ENCODE measurements at regions not wholly inside any gene's neighbourhood (a gene's known extent, or its start where the extent isn't known, plus 50 kb on each side); places are given as distances from the start of the nearest gene placed in this dataset.

- DNase-seq (ENCODE audit: low read depth): no peak
- TF ChIP-seq MAX (IDR thresholded peaks at IDR 0.05; ENCODE audit: low read depth, low read length) (no peak), MYC (IDR thresholded peaks at IDR 0.05; ENCODE audit: low read depth, low read length) (no peak), POLR2A (IDR thresholded peaks at IDR 0.05; ENCODE audit: extremely low read depth, insufficient read length) (no peak), CTCF (IDR thresholded peaks at IDR 0.05; ENCODE audit: low read depth, low read length) (no peak)
- H3K4me3 ChIP-seq (ENCODE audit: low read depth, low read length): no peak overlapping the region
Observed at GRCh38 chr22:27628891-27629631, 172.5 kb downstream of the MN1 start.

- no peak overlapping the region for H3K4me3 ChIP-seq (ENCODE audit: low read depth, low read length)
- no peak for TF ChIP-seq MYC (IDR thresholded peaks at IDR 0.05; ENCODE audit: low read depth, low read length)
- no peak for TF ChIP-seq POLR2A (IDR thresholded peaks at IDR 0.05; ENCODE audit: extremely low read depth, insufficient read length)
- no peak for TF ChIP-seq MAX (IDR thresholded peaks at IDR 0.05; ENCODE audit: low read depth, low read length)
- no peak for TF ChIP-seq CTCF (IDR thresholded peaks at IDR 0.05; ENCODE audit: low read depth, low read length)
- DNase-seq (ENCODE audit: low read depth): no peak
Observed at GRCh38 chr22:27629908-27630673, 171.5 kb downstream of the MN1 start.

DNA sequence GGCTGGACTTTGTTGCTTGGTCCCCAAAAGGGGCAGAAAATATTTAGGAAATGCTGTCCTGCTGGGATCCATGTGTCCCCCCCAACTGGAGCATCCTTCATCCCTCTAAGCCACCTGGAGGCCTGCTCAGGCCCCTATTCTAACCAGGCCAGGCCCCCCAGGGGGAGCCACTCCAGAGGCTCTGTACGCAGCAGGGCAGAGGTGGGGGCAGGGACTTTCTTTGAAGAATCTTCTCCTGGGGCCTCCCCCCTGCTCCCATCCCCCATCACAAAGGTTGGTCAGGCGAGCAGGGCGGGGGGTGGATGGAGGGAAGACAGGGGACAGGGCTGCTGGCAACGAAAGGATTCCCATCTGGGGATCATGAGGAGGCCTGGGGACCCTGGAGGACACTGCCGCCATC is 170.8 kb downstream of the MN1 start:
- DNase-seq (ENCODE audit: low read depth): no peak
- TF ChIP-seq MAX (IDR thresholded peaks at IDR 0.05; ENCODE audit: low read depth, low read length) (no peak), MYC (IDR thresholded peaks at IDR 0.05; ENCODE audit: low read depth, low read length) (no peak), CTCF (IDR thresholded peaks at IDR 0.05; ENCODE audit: low read depth, low read length) (no peak), POLR2A (IDR thresholded peaks at IDR 0.05; ENCODE audit: extremely low read depth, insufficient read length) (no peak)
- H3K4me3 ChIP-seq (ENCODE audit: low read depth, low read length): no peak overlapping the region

DNA sequence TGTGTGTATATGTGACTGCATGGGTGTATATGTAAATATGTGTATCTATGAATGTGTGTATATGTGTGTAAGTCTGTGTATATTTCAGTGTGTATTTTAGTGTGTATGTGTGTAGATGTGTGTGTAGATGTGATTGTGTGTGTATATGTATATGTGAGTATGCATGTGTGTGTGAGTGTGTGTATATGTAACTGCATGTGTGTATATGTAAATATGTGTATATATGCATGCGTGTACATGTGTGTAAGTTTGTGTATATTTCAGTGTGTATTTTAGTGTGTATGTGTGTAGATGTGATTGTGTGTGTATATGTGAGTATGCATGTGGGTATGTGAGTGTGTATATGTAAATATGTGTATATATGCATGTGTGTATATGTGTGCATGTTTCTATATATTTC is 169.9 kb downstream of the MN1 start:
- no peak for DNase-seq (ENCODE audit: low read depth)
- TF ChIP-seq MYC (IDR thresholded peaks at IDR 0.05; ENCODE audit: low read depth, low read length): no peak
- no peak for TF ChIP-seq MAX (IDR thresholded peaks at IDR 0.05; ENCODE audit: low read depth, low read length)
- TF ChIP-seq POLR2A (IDR thresholded peaks at IDR 0.05; ENCODE audit: extremely low read depth, insufficient read length): no peak
- TF ChIP-seq CTCF (IDR thresholded peaks at IDR 0.05; ENCODE audit: low read depth, low read length): no peak
- no peak overlapping the region for H3K4me3 ChIP-seq (ENCODE audit: low read depth, low read length)

DNA sequence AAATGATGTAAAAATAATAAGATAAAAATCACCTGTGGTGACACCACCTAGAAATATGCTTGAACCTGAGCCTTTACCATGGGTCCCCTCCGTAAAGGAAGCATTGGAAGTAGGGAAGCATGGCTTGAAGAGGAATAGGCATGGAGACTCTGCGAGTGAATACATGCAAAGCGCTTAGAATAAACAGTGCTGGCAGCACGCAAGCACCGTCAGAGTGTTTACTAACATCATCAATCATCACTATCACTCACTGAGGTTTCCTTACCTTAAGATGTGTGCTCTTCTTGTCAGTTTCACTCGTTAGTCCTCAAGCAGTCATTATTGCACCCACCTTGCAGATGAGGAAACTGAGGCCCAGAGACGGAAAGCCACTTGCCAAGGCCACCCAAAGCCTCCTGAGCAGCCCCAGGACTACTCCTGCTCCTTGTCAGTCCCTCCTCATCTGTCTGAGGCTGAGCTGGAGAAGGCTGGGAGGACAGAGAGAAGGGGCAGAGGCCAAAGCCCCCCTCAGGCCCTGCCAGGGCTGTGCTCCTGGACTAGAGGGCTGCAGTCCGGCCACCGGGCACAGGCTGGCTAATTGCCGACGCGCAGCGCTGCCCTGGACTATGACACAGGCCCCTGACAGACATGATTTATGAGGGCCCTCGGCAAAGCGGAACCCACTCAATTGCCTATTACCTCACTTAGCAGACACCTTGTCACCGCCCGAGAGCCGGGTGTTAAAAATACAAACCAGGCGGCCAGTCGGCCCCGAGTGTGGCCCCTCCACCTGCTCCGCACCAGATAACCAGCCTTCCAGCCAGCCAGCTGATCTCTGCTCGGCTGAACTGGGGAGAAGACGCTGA is 168.9 kb downstream of the MN1 start:
- H3K4me3 ChIP-seq (ENCODE audit: low read depth, low read length): no peak overlapping the region
- DNase-seq (ENCODE audit: low read depth): no peak
- TF ChIP-seq POLR2A (IDR thresholded peaks at IDR 0.05; ENCODE audit: extremely low read depth, insufficient read length): no peak
- TF ChIP-seq MAX (IDR thresholded peaks at IDR 0.05; ENCODE audit: low read depth, low read length): no peak
- no peak for TF ChIP-seq CTCF (IDR thresholded peaks at IDR 0.05; ENCODE audit: low read depth, low read length)
- no peak for TF ChIP-seq MYC (IDR thresholded peaks at IDR 0.05; ENCODE audit: low read depth, low read length)

Measured in NB4 (cell line).